H9 (cell line): ENCODE measurements at regions not wholly inside any gene's neighbourhood (a gene's known extent, or its start where the extent isn't known, plus 50 kb on each side); places are given as distances from the start of the nearest gene placed in this dataset.

ENCODE experiments used
- DNase-seq: peaks from one replicate; pipeline ENCODE4 v3.0.0-alpha.2; 2017
- H2AFZ ChIP-seq: one replicate; pipeline ENCODE4 v1.6.1; 2013; ENCODE audit warnings: mild to moderate bottlenecking, low read length, control low read depth, moderate library complexity
- H2AK5ac ChIP-seq: 2 replicates; pipeline ENCODE4 v1.6.1; 2013; ENCODE audit warnings: low read length, control low read depth, mixed read lengths; ENCODE audit not compliant: insufficient read length
- H2BK120ac ChIP-seq: one replicate; pipeline ENCODE4 v1.6.1; 2013; ENCODE audit warnings: low read depth, mild to moderate bottlenecking, low read length, control low read depth, inconsistent platforms; ENCODE audit not compliant: poor library complexity, severe bottlenecking
- H2BK12ac ChIP-seq: 2 replicates; pipeline ENCODE4 v1.6.1; 2013; ENCODE audit warnings: low read length, control low read depth, mixed read lengths, low read depth; ENCODE audit not compliant: insufficient read length
- H2BK15ac ChIP-seq: 2 replicates; pipeline ENCODE4 v1.6.1; 2013; ENCODE audit warnings: low read depth, low read length, control low read depth
- H2BK20ac ChIP-seq: one replicate; pipeline ENCODE4 v1.6.1; 2013; ENCODE audit warnings: low read depth, mild to moderate bottlenecking, low read length, control low read depth, inconsistent platforms; ENCODE audit not compliant: poor library complexity, severe bottlenecking
- H2BK5ac ChIP-seq: 2 replicates; pipeline ENCODE4 v1.6.1; 2013; ENCODE audit warnings: low read length, control low read depth, mixed read lengths; ENCODE audit not compliant: insufficient read length
- H3K14ac ChIP-seq: 2 replicates; pipeline ENCODE4 v1.6.1; 2013; ENCODE audit warnings: low read length, control low read depth; ENCODE audit not compliant: insufficient read depth
- H3K18ac ChIP-seq: 2 replicates; pipeline ENCODE4 v1.6.1; 2013; ENCODE audit warnings: low read depth, mild to moderate bottlenecking, mixed read lengths, low read length, control low read depth; ENCODE audit not compliant: insufficient read length
- H3K23ac ChIP-seq: 2 replicates; pipeline ENCODE4 v1.6.1; 2013; ENCODE audit warnings: low read length, control low read depth, mixed read lengths, low read depth; ENCODE audit not compliant: insufficient read length
- H3K23me2 ChIP-seq: 2 replicates; pipeline ENCODE4 v1.6.1; 2013; ENCODE audit warnings: low read depth, mild to moderate bottlenecking, mixed read lengths, low read length, control low read depth; ENCODE audit not compliant: insufficient read length, poor library complexity, severe bottlenecking
- H3K27ac ChIP-seq: 2 replicates; pipeline ENCODE4 v1.5.1; 2013; ENCODE audit warnings: low read length, control low read depth, mixed read lengths, low read depth; ENCODE audit not compliant: insufficient read length
- H3K27me3 ChIP-seq: 2 replicates; pipeline ENCODE4 v1.6.1; 2013; ENCODE audit warnings: low read length, control low read depth, inconsistent platforms; ENCODE audit not compliant: insufficient read depth
- H3K4ac ChIP-seq: 2 replicates; pipeline ENCODE4 v1.6.1; 2013; ENCODE audit warnings: low read depth, mild to moderate bottlenecking, control low read depth, inconsistent platforms, low read length, moderate library complexity
- H3K4me1 ChIP-seq: 2 replicates; pipeline ENCODE4 v1.6.1; 2013; ENCODE audit warnings: low read length, control low read depth, inconsistent platforms; ENCODE audit not compliant: insufficient read depth
- H3K4me2 ChIP-seq: 2 replicates; pipeline ENCODE4 v1.6.1; 2013; ENCODE audit warnings: low read length, control low read depth, mixed read lengths; ENCODE audit not compliant: insufficient read length, insufficient read depth
- H3K56ac ChIP-seq: 2 replicates; pipeline ENCODE4 v1.6.1; 2013; ENCODE audit warnings: low read depth, mild to moderate bottlenecking, mixed read lengths, low read length, control low read depth; ENCODE audit not compliant: insufficient read length
- H3K79me1 ChIP-seq: 2 replicates; pipeline ENCODE4 v1.6.1; 2013; ENCODE audit warnings: low read depth, mild to moderate bottlenecking, moderate library complexity, low read length, control low read depth, inconsistent platforms; ENCODE audit not compliant: insufficient read depth, poor library complexity, severe bottlenecking
- H3K79me2 ChIP-seq: 2 replicates; pipeline ENCODE4 v1.6.1; 2013; ENCODE audit warnings: low read length, control low read depth, inconsistent platforms; ENCODE audit not compliant: insufficient read depth
- H3K9ac ChIP-seq: 2 replicates; pipeline ENCODE4 v1.6.1; 2013; ENCODE audit warnings: low read length, control low read depth, mixed read lengths; ENCODE audit not compliant: insufficient read length; ENCODE audit errors: extremely low read depth
- H3K9me3 ChIP-seq: one replicate; pipeline ENCODE4 v1.6.1; 2013; ENCODE audit warnings: low read depth, low read length, inconsistent platforms; ENCODE audit not compliant: control insufficient read depth
- H3T11ph ChIP-seq: one replicate; pipeline ENCODE4 v1.6.1; 2013; ENCODE audit warnings: mild to moderate bottlenecking, low read length, control low read depth, inconsistent platforms
- H4K20me1 ChIP-seq: one replicate; pipeline ENCODE4 v1.6.1; 2013; ENCODE audit not compliant: control insufficient read depth, insufficient read length, insufficient read depth
- H4K5ac ChIP-seq: 2 replicates; pipeline ENCODE4 v1.6.1; 2013; ENCODE audit warnings: low read depth, mild to moderate bottlenecking, mixed read lengths, low read length, control low read depth; ENCODE audit not compliant: insufficient read length
- H4K8ac ChIP-seq: replicated peaks from 2 replicates; pipeline ENCODE4 v1.6.1; 2013; ENCODE audit warnings: low read length, control low read depth, mixed read lengths, low read depth; ENCODE audit not compliant: insufficient read length
- H4K91ac ChIP-seq: 2 replicates; pipeline ENCODE4 v1.6.1; 2013; ENCODE audit warnings: low read depth, mild to moderate bottlenecking, moderate library complexity, mixed read lengths, low read length, control low read depth; ENCODE audit not compliant: insufficient read length
- H3K27ac Mint-ChIP-seq, 3 experiments: 2 replicates in 2 of 3; 3 replicates in 1 of 3; pipeline ENCODE4 v1.8.0; 2020 to 2021; ENCODE audit warnings: mixed read lengths in 3 of 3, mild to moderate bottlenecking in 1 of 3, moderate library complexity in 1 of 3
- H3K27me3 Mint-ChIP-seq: 2 replicates; pipeline ENCODE4 v1.8.0; 2021; ENCODE audit warnings: low read depth, mild to moderate bottlenecking, moderate library complexity, mixed read lengths
- H3K36me3 Mint-ChIP-seq, 3 experiments: 2 replicates in 2 of 3; 3 replicates in 1 of 3; pipeline ENCODE4 v1.8.0; 2020 to 2021; ENCODE audit warnings: low read depth in 3 of 3, mixed read lengths in 3 of 3; ENCODE audit not compliant: insufficient read depth in 1 of 3
- H3K4me1 Mint-ChIP-seq, 2 experiments: 2 replicates each; pipeline ENCODE4 v1.8.0; 2020; ENCODE audit warnings: mixed read lengths in 2 of 2
- H3K4me3 Mint-ChIP-seq, 2 experiments: 2 replicates in 1 of 2; 3 replicates in 1 of 2; pipeline ENCODE4 v1.8.0; 2020 to 2021; ENCODE audit warnings: mild to moderate bottlenecking in 2 of 2, mixed read lengths in 2 of 2, moderate library complexity in 1 of 2
- H3K9me3 Mint-ChIP-seq, 2 experiments: 2 replicates in 1 of 2; 3 replicates in 1 of 2; pipeline ENCODE4 v1.8.0; 2020; ENCODE audit warnings: mild to moderate bottlenecking in 2 of 2, mixed read lengths in 2 of 2, moderate library complexity in 1 of 2
- CTCF ChIP-seq: fragments of 200-600 bp; sonication (generic); conservative IDR thresholded peaks from 3 replicates; pipeline ENCODE4 v1.8.0; 2021; ENCODE audit warnings: antibody characterized with exemption, mild to moderate bottlenecking
- WGBS: extraction: QIAGEN DNeasy Blood & Tissue Kit; methylation state at CpG from one replicate; pipeline ENCODE4 v1.1.7; 2013; ENCODE audit warnings: missing lambda C conversion rate, low lambda C conversion rate, mixed read lengths; ENCODE audit not compliant: insufficient read length; ENCODE audit errors: extremely low coverage; 5-methylcytosine and 5-hydroxymethylcytosine counted together

DNA sequence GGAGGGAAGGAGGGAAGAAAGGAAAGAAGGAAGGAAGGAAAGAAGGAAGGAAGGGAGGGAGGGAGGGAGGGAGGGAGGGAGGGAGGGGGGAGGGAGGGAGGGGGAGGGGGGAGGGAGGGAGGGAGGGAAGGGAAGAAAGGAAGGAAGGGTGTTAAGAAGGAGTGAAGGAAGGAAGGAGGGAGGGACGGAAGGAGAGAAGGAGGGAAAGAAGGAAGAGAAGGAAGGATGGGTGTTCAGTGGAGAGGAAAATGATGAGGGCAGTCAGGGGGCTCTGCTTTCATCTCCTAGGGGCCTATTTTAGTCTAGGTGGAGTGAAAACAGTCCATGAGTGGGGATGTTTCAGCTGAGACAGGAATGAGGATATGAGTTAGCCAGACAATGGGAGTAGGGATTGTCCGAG, 357.0 kb upstream of the C16orf82 start:
- H3K36me3 Mint-ChIP-seq, result no peaks in the 10 kb centered on the region
- Histone ChIP-seq H3K18ac (no peak overlapping the region), H4K5ac (no peak overlapping the region), H3K79me1 (no peaks in the 10 kb centered on the region), H2BK20ac (no peak overlapping the region), H2BK5ac (no peak overlapping the region), H3K23ac (no peak overlapping the region), H4K8ac (no peak overlapping the region), H3K23me2 (no peaks in the 10 kb centered on the region), H3T11ph (no peak overlapping the region), H2AK5ac (no peak overlapping the region), H3K14ac (no peak overlapping the region), H3K4me2 (no peak overlapping the region), H2BK12ac (no peak overlapping the region), H2BK15ac (no peak overlapping the region), H3K9me3 (no peaks in the 10 kb centered on the region), H3K4ac (no peak overlapping the region), H3K56ac (no peak overlapping the region), H3K79me2 (no peaks in the 10 kb centered on the region), H2AFZ (no peak overlapping the region), H4K91ac (no peak overlapping the region), H2BK120ac (no peak overlapping the region), H3K27ac (no peak overlapping the region), H3K4me1 (peaks cover 3% of the 10 kb centered on the region), H3K9ac (no peak overlapping the region), H3K27me3 (no peaks in the 10 kb centered on the region; the same call in 1 of the 2 replicates), H4K20me1 (no peaks in the 10 kb centered on the region)
- peaks cover 15 to 16% of the 10 kb centered on the region in 2 experiments for H3K4me1 Mint-ChIP-seq
- H3K27ac Mint-ChIP-seq, result peak overlapping the region in 1 of 3 experiments; percentile 73; a peak in 2 of 7 replicates
- 100% methylated on average over 1 of the region's 2 CpGs for WGBS
- H3K4me3 Mint-ChIP-seq, result no peak overlapping the region
- no peak for DNase-seq
- no peak for TF ChIP-seq CTCF
- H3K27me3 Mint-ChIP-seq, result no peaks in the 10 kb centered on the region; the same call in 1 of the 2 replicates
- H3K9me3 Mint-ChIP-seq, result no peaks in the 10 kb centered on the region; a peak in 2 of 5 replicates
